Liver (tissue), 7 donors: ENCODE measurements at regions not wholly inside any gene's neighbourhood (a gene's known extent, or its start where the extent isn't known, plus 50 kb on each side); places are given as distances from the start of the nearest gene placed in this dataset.

Experiments
- DNase-seq: peaks from one replicate; pipeline ENCODE4 v3.0.0-alpha.2; 2017; ENCODE audit warnings: low spot score
- H3K27ac ChIP-seq, 2 donors: one replicate each; pipeline ENCODE4 v1.7.0; 2013; ENCODE audit warnings: inconsistent platforms in 2 of 2, low read length in 2 of 2, control low read depth in 1 of 2, low read depth in 1 of 2, mild to moderate bottlenecking in 1 of 2
- H3K27me3 ChIP-seq, 4 donors: one replicate each; pipeline versions ENCODE4 v1.6.1 to v1.7.0; 2013; ENCODE audit warnings: low read length in 3 of 4, inconsistent platforms in 1 of 4, mild to moderate bottlenecking in 1 of 4, moderate library complexity in 1 of 4; ENCODE audit not compliant: control insufficient read depth in 4 of 4, insufficient read depth in 4 of 4
- H3K36me3 ChIP-seq, 4 donors: one replicate each; pipeline versions ENCODE4 v1.6.1 to v1.7.0; 2013; ENCODE audit warnings: low read length in 3 of 4, mild to moderate bottlenecking in 3 of 4, low read depth in 1 of 4, moderate library complexity in 1 of 4; ENCODE audit not compliant: control insufficient read depth in 4 of 4, insufficient read depth in 3 of 4
- H3K4me1 ChIP-seq, 4 donors: one replicate each; pipeline versions ENCODE4 v1.6.1 to v1.7.0; 2013; ENCODE audit warnings: low read length in 3 of 4, mild to moderate bottlenecking in 3 of 4, moderate library complexity in 1 of 4; ENCODE audit not compliant: control insufficient read depth in 4 of 4, insufficient read depth in 4 of 4
- H3K4me3 ChIP-seq, 3 donors: one replicate each; pipeline versions ENCODE4 v1.6.1 to v1.7.0; 2013; ENCODE audit warnings: low read length in 3 of 3, control low read depth in 1 of 3, low read depth in 1 of 3, mild to moderate bottlenecking in 1 of 3
- H3K9ac ChIP-seq, 2 donors: one replicate each; pipeline ENCODE4 v1.7.0; 2013; ENCODE audit warnings: low read length in 2 of 2, mild to moderate bottlenecking in 2 of 2, moderate library complexity in 2 of 2, control low read depth in 1 of 2, low read depth in 1 of 2
- H3K9me3 ChIP-seq, 4 donors: one replicate each; pipeline versions ENCODE4 v1.6.1 to v1.7.0; 2013; ENCODE audit warnings: low read length in 3 of 4; ENCODE audit not compliant: control insufficient read depth in 4 of 4
- ATF3 ChIP-seq: IDR thresholded peaks from 2 replicates; pipeline ENCODE4 v1.6.1; 2016; ENCODE audit warnings: antibody characterized with exemption
- EGR1 ChIP-seq, 2 donors: IDR thresholded peaks; 2 replicates each; pipeline ENCODE4 v1.6.1; 2016 to 2018; ENCODE audit warnings: antibody characterized with exemption in 2 of 2, low read depth in 2 of 2
- FOXA1 ChIP-seq: IDR thresholded peaks from 2 replicates; pipeline ENCODE4 v1.6.1; 2016; ENCODE audit warnings: antibody characterized with exemption
- FOXA2 ChIP-seq: IDR thresholded peaks from 2 replicates; pipeline ENCODE4 v1.6.1; 2016; ENCODE audit warnings: antibody characterized with exemption
- HNF4A ChIP-seq, 2 donors: conservative IDR thresholded peaks; 2 replicates each; pipeline ENCODE4 v1.6.1; 2016; ENCODE audit warnings: antibody characterized with exemption in 2 of 2, mild to moderate bottlenecking in 2 of 2
- HNF4G ChIP-seq: IDR thresholded peaks from 2 replicates; pipeline ENCODE4 v1.6.1; 2016; ENCODE audit warnings: antibody characterized with exemption
- JUND ChIP-seq, 2 donors: IDR thresholded peaks; 2 replicates each; pipeline ENCODE4 v1.6.1; 2016; ENCODE audit warnings: antibody characterized with exemption in 2 of 2
- MAX ChIP-seq: IDR thresholded peaks from 2 replicates; pipeline ENCODE4 v1.6.1; 2016; ENCODE audit warnings: antibody characterized with exemption
- NR2F2 ChIP-seq: IDR thresholded peaks from 2 replicates; pipeline ENCODE4 v1.6.1; 2016; ENCODE audit warnings: antibody characterized with exemption
- RAD21 ChIP-seq, 2 donors: IDR thresholded peaks; 2 replicates each; pipeline ENCODE4 v1.6.1; 2016; ENCODE audit warnings: antibody characterized with exemption in 2 of 2, mild to moderate bottlenecking in 2 of 2
- REST ChIP-seq: IDR thresholded peaks from 2 replicates; pipeline ENCODE4 v1.6.1; 2016; ENCODE audit warnings: antibody characterized with exemption, mild to moderate bottlenecking
- RXRA ChIP-seq, 2 donors: IDR thresholded peaks; 2 replicates each; pipeline ENCODE4 v1.6.1; 2017 to 2018; ENCODE audit warnings: antibody characterized with exemption in 2 of 2, mild to moderate bottlenecking in 1 of 2
- SP1 ChIP-seq: IDR thresholded peaks from 2 replicates; pipeline ENCODE4 v1.6.1; 2018; ENCODE audit warnings: antibody characterized with exemption, mild to moderate bottlenecking
- TAF1 ChIP-seq: conservative IDR thresholded peaks from 2 replicates; pipeline ENCODE4 v1.6.1; 2016; ENCODE audit warnings: antibody characterized with exemption, mild to moderate bottlenecking
- YY1 ChIP-seq: IDR thresholded peaks from 2 replicates; pipeline ENCODE4 v1.6.1; 2016; ENCODE audit warnings: antibody characterized with exemption, mild to moderate bottlenecking
- ZBTB33 ChIP-seq: IDR thresholded peaks from 2 replicates; pipeline ENCODE4 v1.6.1; 2016; ENCODE audit warnings: antibody characterized with exemption
- WGBS: extraction: QIAGEN DNeasy Blood & Tissue Kit; methylation state at CpG from one replicate; pipeline ENCODE4 v1.1.7; 2013; 5-methylcytosine and 5-hydroxymethylcytosine counted together
- donor health status: healthy.
- donor health status: healthy.
- donor health status: healthy.
- donor health status: healthy.

GRCh38 chr16:88281858-88282563 lies 100.7 kb upstream of the ZNF469 start:
- no peak for DNase-seq
- no peaks in the 10 kb centered on the region for H3K36me3 ChIP-seq
- H3K4me1 ChIP-seq = peaks cover 0 to 3% (median 0%) of the 10 kb centered on the region in 4 donors
- no peak overlapping the region for H3K9ac ChIP-seq
- H3K27ac ChIP-seq = no peak overlapping the region
- 70% methylated on average over 9 of the region's 9 CpGs for WGBS
- TF ChIP-seq ZBTB33 (no peak), RAD21 (IDR thresholded peaks at IDR 0.05) (no peak), SP1 (no peak), EGR1 (IDR thresholded peaks at IDR 0.05; ENCODE audit: low read depth in 2 of 2) (no peak), RXRA (IDR thresholded peaks at IDR 0.05) (no peak), MAX (no peak), FOXA2 (no peak), TAF1 (no peak), JUND (IDR thresholded peaks at IDR 0.05) (no peak), NR2F2 (no peak), HNF4G (no peak), YY1 (no peak), FOXA1 (no peak), REST (no peak)
- peaks cover 0 to 3% (median 1%) of the 10 kb centered on the region in 4 donors for H3K9me3 ChIP-seq
- H3K27me3 ChIP-seq = no peaks in the 10 kb centered on the region
- H3K4me3 ChIP-seq = no peak overlapping the region

GRCh38 chr16:88282564-88283395 lies 100.0 kb upstream of the ZNF469 start:
- no peak for TF ChIP-seq HNF4G
- no peak for TF ChIP-seq ZBTB33
- TF ChIP-seq ATF3 = no peak
- TF ChIP-seq HNF4A (conservative IDR thresholded peaks at IDR 0.05) = no peak
- no peak for TF ChIP-seq SP1
- Histone ChIP-seq H3K4me1 (peaks cover 0 to 3% (median 0%) of the 10 kb centered on the region in 4 donors), H3K4me3 (no peak overlapping the region), H3K9ac (no peak overlapping the region), H3K27ac (no peak overlapping the region), H3K36me3 (no peaks in the 10 kb centered on the region), H3K9me3 (peaks cover 0 to 6% (median 2%) of the 10 kb centered on the region in 4 donors), H3K27me3 (no peaks in the 10 kb centered on the region)
- no peak for DNase-seq
- 63% methylated on average over 21 of the region's 21 CpGs for WGBS
